GM18951 (cell line): ENCODE measurements at regions not wholly inside any gene's neighbourhood (a gene's known extent, or its start where the extent isn't known, plus 50 kb on each side); places are given as distances from the start of the nearest gene placed in this dataset.
"Not testable (repeated sequence)": the region's sequence is repeated elsewhere in the genome, so short reads cannot be mapped to it uniquely, and the experiment has no call there.

ENCODE experiments used
- POLR2A ChIP-seq: IDR thresholded peaks from 4 replicates; pipeline ENCODE4 v1.6.1; 2011; ENCODE audit warnings: mild to moderate bottlenecking; ENCODE audit not compliant: insufficient read length, insufficient read depth; ENCODE audit errors: extremely low read depth
- in situ Hi-C: fragments of 300-500 bp; cut with MboI; formaldehyde crosslinking; loops from one replicate; pipeline ENCODE4 v1.12.0; 2022; ENCODE audit warnings: low sequenced_read_pairs, mixed read lengths, inconsistent platforms; ENCODE audit not compliant: unreplicated experiment

- TF ChIP-seq POLR2A, result no peak
- in situ Hi-C loops, result no loop called here
Measured at GRCh38 chr6:3915076-3915791, 66.1 kb downstream of the FAM50B start.

GRCh38 chr6:3916211-3916610, 67.0 kb downstream of the FAM50B start:
- no peak for TF ChIP-seq POLR2A

GRCh38 chr6:3916749-3917148, 67.6 kb downstream of the FAM50B start:
- in situ Hi-C loops, result not testable (repeated sequence)

More at GRCh38 chr6:3916211-3916610, 67.0 kb downstream of the FAM50B start:
- in situ Hi-C loops, result no loop called here

- no peak for TF ChIP-seq POLR2A
- in situ Hi-C loops, result no loop called here
Measured at GRCh38 chr6:3918469-3918868, 69.3 kb downstream of the FAM50B start.

GRCh38 chr6:3919130-3919628, 70.0 kb downstream of the FAM50B start:
- TF ChIP-seq POLR2A, result no peak
- in situ Hi-C loops, result no loop called here

- in situ Hi-C loops, result no loop called here
- no peak for TF ChIP-seq POLR2A
Measured at GRCh38 chr6:3919849-3920248, 70.7 kb downstream of the FAM50B start.

GRCh38 chr6:3920321-3920720, 71.1 kb downstream of the FAM50B start:
- in situ Hi-C loops, result no loop called here
- no peak for TF ChIP-seq POLR2A

GRCh38 chr6:3921663-3922062, 72.5 kb downstream of the FAM50B start:
- no peak for TF ChIP-seq POLR2A
- in situ Hi-C loops, result no loop called here

- in situ Hi-C loops, result not testable (repeated sequence)
Measured at GRCh38 chr6:3922619-3923018, 73.4 kb downstream of the FAM50B start.

GRCh38 chr6:3925223-3926149, 76.3 kb downstream of the FAM50B start:
- in situ Hi-C loops, result not testable (repeated sequence)

GRCh38 chr6:3926150-3926482, 76.9 kb downstream of the FAM50B start:
- in situ Hi-C loops, result no loop called here
- TF ChIP-seq POLR2A, result no peak

- no peak for TF ChIP-seq POLR2A
- in situ Hi-C loops, result no loop called here
Measured at GRCh38 chr6:3928111-3928510, 78.9 kb downstream of the FAM50B start.

- in situ Hi-C loops, result no loop called here
- no peak for TF ChIP-seq POLR2A
Measured at GRCh38 chr6:3929281-3929798, 80.2 kb downstream of the FAM50B start.

GRCh38 chr6:3937438-3937837, 88.3 kb downstream of the FAM50B start:
- in situ Hi-C loops, result no loop called here
- TF ChIP-seq POLR2A, result no peak
